HG03095 (cell line): ENCODE measurements at regions not wholly inside any gene's neighbourhood (a gene's known extent, or its start where the extent isn't known, plus 50 kb on each side); places are given as distances from the start of the nearest gene placed in this dataset.

Source experiments
- ATAC-seq: cut with Tn5 transposase; IDR thresholded peaks from one replicate; pipeline ENCODE4 v1.9.1; 2021; ENCODE audit warnings: moderate library complexity; ENCODE audit not compliant: unreplicated experiment

- ATAC-seq, result no peak
Measured at GRCh38 chr1:157194731-157195520, 56.7 kb upstream of the ETV3 start.

GRCh38 chr1:157193702-157194391 lies 55.7 kb upstream of the ETV3 start:
- ATAC-seq, result no peak

- ATAC-seq, result no peak
Measured at GRCh38 chr1:157193219-157193618, 55.0 kb upstream of the ETV3 start.

- ATAC-seq, result no peak
Measured at GRCh38 chr1:157189986-157190982, 52.1 kb upstream of the ETV3 start.

GRCh38 chr1:157189096-157189495 lies 50.9 kb upstream of the ETV3 start:
- ATAC-seq, result no peak
